OCI-M2 (cell line): ENCODE measurements at regions not wholly inside any gene's neighbourhood (a gene's known extent, or its start where the extent isn't known, plus 50 kb on each side); places are given as distances from the start of the nearest gene placed in this dataset.

ENCODE experiments used
- DNase-seq: peaks from one replicate; lab custom pipeline; 2025; ENCODE audit not compliant: unreplicated experiment; lab: John Stamatoyannopoulos, UW

DNA sequence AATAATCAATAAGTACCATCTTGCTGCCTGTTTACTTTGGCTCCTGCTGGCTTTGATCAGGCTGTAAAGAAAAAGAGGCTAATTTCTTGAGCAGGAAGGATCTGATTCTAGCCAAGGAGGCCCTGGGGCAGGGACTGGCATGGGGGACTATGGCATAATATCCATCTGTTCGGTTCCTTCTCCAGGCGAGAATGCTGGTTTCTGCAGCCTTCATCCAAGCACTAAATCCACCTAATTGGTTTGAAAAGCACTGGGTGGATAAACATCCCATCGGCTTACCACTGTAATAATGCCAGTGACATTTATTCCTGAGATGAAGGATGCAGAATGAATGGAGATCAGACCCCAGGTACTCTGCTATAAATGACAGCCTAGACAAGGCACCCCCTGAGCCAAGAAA is 180.0 kb upstream of the ASIC2 start:
- DNase-seq: no peak

DNA sequence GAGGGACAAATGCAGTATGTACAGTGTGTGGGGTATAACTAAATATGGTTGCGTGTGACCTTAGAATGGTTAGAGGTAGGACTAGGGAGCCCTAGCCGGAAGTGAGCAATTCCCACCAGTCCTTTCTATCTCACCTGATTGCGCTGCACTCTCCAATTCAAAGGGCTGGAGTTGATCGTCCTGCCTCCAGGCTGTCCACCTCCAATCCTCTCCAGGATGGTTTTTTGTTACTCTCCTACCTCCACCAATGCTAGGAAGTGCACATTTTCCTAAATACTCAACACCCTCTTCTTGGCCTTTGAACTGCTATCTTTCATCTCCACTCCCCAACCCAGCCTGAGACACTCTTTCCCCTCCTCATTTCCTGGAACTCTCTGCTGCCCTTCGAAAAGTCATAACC is 181.7 kb upstream of the ASIC2 start:
- DNase-seq: no peak

DNA sequence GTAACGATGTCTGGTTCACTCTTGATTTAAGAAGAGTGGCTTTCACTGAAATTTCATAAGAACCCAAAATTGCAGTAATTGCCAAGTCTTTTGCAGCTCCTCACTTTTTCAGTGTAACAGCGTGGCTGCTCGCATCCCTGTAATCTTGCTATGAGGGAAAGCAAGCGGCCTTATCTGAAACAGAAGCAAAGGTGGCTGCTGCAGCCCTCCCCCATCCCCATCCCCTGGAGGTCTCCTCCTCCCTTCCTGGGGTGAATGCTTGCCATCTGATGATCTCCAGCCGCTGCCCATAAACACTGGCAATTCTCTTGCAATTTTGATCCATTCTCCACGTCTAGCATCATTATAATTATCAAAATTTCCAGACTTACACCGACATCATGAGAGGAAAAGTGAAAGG is 182.5 kb upstream of the ASIC2 start:
- DNase-seq: no peak

DNA sequence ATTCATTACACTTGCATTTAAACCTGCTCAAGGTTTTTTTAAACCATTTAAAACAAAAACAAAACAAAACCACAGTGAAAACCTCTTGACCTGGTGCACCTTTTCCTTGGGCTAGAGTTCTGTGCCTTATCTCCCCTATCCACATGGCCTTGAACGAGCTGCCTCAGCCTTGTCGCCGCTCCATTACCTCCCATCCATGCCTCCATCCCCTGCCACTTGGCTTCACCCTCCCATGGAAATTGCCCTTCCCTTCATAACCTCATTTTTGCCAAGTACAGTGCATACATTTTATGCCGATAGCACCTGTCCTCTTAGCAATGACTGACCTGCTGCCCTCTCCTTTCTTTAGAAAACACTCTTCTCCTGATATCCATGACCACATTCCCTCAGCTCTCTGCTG is 188.6 kb upstream of the ASIC2 start:
- DNase-seq: no peak

DNA sequence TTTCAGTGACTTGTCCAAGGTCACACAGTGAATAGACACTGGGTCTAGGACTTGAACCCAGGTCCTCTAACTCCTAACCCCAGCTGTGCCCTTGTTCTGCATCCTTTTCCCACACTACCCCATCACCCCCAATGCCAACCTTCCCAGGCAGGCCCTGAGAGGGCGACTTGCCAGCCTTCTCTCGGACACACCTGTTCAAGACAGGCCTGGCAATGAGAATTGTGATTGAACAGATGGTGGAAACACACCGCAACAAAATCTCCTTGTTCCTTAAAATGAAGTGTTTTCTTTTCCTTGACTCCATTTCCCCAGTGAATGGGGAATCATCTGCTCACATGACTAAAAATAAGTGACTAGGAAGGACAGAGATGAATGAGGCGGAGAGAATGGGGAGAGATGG is 189.5 kb upstream of the ASIC2 start:
- no peak for DNase-seq

DNA sequence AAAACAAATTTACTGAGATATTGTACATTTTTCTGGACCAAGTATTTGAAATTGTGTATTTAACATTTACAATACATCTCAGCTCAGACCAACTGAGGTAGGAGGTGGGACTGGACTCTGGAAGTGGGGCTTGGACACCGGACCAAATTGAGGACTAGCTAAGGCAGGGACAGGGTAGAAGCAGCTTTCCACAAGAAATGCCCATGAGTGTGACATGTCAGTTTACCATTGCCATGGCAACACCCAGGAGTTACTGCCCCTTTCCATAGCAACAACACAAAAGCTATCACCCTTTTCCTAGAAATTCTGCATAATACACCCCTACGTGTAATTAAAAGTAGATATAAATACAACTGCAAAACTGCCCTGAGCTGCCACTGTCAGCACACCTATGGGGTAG is 191.5 kb upstream of the ASIC2 start:
- DNase-seq: no peak

DNA sequence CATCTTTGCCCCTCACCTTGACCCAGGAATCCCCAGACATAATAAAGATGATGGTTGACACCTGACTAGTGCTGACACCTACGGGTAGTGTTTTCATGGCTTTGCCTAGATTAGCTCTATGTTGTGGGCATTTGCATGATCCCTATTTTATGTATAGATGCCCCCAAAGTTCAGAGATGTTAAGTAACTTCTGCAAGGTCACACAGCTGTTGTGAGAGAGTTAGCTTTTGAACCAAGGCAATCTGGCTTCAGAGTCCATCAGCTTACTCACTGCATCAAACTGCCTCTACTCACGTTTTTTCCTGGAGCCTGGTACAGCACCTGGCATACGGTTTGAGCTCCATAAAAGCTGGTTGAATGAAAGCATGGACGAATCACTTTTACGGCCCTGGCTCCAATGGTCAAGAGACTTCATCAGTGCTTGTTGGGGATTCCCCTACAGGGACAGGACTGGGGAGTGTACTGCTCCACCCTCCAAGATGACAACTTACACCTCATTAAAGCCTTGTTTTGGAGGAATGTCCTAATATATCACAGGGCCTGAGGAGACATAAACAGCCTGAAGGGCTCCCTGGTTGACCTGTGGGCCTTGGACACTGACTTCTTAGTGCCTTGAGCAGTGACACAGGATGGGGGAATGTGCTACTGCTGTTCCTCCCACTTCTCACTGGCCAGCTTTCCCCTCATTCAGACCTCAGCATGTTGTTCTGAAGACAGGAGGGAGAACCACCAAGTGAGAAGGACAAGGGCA is 193.2 kb upstream of the ASIC2 start:
- no peak for DNase-seq

DNA sequence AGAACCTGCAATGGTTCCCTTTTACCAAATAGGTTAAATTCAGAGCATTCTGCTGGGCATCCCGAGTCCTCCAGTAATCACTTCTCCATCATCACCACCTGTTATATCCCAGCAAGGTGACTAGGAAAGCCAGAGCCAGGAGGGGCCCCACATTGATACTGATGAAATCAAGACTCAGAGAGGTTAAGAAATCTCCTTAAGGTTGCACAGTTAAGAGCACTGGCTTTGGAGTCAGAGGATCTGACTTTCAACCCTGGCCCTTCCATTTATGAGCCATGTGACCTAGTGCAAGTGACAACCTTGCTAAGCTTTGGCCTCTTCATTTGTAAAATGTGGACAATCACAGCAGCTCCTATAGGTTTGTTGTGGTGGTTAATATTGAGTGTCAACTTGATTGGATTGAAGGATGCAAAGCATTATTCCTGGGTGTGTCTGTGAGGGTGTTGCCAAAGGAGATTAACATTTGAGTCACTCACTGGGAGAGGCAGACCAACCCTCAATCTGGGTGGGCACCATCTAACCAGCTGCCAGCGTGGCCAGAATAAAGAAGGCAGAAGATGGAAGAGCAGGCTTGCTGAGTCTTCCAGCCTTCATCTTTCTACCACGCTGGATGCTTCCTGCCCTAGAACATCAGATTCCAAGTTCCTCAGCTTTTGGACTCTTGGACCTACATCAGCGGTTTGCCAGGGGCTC is 194.2 kb upstream of the ASIC2 start:
- DNase-seq: no peak

DNA sequence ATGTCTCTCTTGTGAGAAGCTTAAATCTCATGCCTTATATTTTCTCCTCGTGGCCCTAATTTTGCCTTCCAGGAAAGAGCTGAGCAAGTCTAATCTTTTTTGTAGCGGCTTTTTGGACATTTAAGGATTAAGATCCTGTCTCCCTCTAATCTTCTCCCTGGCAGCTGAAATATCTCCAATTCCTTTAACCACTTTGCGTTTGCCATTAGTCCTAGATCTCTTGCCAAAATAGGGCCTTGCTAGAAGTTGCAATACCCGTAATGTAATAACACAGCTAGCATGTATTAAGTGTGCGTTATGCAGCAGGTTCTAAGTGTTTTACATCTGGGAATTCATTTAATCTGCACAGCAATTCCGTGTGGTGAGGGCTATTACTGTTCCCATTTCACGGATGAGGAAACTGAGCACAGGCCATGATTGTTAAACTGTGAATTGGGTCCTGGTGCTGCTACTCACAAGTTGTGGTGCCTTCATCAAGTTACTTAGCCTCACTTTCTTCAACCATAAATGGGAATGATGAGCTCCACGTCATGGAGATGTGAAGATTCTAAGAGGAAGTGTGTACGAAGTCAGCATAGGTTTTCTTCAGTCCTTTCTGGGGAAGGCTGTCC is 198.9 kb upstream of the ASIC2 start:
- no peak for DNase-seq

DNA sequence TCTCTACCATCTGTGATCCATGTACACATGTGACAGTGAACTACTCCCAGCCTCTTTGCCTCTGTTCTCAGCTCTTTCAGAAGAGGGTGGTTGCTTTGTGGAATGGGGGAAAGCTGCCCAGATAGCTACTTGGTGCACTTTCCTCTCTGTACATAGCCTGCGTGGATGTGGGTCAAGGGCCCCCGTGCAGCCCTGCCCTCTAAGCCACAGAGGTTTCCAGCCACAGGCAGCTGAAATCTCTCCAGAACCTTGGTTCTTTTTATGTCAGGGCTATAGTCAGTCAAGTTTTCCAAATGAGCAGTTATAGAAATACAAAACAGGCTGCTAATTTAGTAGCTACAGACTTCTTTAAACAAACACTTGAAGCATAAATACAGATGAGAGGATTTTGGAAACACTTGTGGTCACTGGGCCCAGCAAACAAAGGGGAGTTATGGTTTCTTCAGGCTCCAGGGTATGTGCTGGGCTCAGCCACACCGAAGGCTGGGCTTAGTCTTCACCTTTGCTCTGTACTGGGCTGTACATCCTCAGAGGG is 199.7 kb upstream of the ASIC2 start:
- DNase-seq: no peak

DNA sequence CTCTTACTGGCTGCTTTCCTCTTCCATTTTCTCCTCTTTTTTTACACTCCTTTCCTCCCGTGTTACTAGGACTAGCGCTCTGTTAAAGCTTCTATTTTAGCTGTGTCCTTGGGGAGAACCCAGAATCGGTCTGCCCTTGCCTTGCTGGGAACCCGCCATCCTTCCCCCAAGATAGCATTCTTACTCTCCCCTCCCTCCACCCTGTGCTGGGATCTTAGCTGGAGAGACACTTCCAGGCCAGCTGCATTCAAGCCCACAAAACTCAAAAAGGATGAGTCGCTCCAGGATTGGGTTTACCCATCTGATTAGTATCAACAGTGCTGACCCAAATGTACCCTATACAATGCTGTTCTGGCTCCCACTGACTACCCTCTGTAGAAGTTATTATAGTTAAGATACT is 200.5 kb upstream of the ASIC2 start:
- no peak for DNase-seq

DNA sequence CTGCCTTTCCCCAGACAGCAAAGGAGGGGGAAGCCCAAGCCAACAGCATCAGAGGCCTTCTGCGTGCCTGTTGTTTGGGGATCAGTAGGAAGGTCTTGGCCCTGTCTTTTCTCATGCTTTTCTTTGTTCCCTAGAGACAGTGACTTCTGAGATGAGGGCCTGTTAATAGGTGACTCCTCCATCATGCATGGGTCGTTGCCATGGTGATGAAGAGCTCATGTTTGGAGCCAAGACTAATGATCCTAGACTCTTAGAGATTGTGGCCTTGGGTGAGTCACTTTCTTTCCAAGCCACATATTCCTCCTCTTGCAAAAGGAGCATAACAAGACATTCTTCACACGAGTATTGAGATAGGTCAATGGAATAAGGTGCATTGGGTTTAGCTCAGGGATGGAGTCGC is 201.1 kb upstream of the ASIC2 start:
- no peak for DNase-seq

DNA sequence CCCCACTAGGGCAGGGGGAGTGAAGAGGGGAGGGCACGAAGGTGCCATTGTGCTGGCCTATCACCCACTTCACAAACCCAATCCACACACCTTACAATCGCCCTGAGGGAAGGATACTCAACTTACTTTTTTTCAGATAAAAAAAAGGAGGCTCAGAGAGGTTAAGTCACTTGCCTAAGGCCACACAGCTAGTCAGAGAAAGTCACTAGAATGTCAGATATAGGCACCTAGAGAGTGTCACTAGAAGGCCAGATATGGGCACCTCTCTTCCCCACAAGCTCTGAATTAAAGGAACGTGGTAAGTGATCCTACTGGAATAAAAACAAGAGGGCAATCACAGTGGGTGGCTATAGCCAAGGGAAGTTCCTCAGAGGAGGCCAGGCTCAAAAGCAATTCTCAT is 204.5 kb upstream of the ASIC2 start:
- DNase-seq: no peak

DNA sequence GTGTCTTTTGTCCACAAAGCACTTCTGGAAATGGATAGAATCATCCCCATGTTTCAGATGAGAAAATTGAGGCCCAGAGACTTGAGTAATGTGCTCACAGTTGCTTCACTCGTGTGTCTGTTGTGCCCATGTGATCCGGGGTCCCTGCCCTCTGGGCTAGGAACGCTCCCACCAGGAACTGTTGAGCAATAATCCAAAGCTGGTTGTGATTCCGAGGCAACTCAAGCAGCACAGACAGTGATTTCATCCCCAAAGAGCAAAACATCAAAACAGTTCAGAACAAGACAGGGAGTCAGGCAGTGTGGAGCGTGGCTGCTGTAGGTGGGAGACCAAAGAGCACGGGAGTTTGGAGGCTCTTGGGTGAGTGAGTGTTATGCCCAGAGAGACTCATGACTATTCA is 205.0 kb upstream of the ASIC2 start:
- no peak for DNase-seq

DNA sequence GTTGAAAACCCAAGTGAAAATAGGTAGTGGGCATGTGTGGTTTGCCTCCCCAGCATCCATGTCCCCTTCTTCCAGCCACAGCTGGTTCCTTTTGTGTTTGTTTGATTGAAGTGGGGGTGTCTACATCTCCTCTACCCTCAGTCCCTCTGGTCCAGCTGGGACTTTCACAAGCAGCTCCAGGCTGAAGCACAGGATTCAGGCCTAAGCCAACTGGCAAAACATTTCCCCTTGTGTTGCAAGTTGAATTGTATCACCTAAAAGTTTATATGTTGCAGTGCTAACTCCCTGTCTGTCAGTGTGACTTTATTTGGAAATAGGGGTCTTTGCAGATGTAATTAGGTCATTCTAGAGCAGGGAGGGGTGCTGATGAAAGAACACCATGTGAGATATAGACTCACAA is 205.9 kb upstream of the ASIC2 start:
- DNase-seq: no peak

DNA sequence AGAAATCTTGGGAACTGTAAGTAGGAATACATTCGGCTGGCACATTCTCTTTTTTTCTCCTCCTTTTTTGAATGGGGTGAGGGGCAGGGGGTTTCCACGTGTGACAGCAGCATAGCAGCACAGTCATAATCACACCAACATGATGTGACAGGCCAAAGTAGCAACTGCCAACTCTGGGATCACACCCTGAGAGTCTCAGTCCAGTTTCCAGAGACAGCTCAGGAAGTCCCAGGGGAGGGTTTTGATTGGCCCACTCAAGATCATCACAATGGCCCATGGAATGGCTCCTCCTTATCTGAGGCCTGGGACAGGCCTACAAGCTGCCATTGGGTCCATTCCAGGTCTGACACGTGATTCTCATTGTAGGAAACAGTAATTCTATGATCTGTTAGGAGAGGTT is 207.1 kb upstream of the ASIC2 start:
- no peak for DNase-seq

DNA sequence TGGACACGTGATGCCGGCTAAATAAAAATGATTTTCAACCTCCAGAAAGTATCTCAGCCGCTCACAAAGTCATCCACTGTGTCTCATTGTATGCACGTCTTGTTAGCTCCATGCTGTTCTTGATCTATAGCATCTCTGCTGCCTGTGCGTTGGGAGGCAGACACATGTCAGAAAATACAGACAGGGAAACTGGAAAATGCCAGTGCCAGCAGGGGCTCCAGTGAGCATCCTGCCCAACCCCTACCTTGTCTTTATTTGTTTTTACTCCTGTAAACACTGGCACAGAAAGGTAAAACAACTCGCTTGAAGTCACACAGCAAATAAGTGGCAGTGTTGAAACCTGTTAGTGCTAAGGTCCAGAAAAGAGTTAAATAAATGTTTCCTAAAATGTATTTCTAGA is 208.1 kb upstream of the ASIC2 start:
- no peak for DNase-seq

DNA sequence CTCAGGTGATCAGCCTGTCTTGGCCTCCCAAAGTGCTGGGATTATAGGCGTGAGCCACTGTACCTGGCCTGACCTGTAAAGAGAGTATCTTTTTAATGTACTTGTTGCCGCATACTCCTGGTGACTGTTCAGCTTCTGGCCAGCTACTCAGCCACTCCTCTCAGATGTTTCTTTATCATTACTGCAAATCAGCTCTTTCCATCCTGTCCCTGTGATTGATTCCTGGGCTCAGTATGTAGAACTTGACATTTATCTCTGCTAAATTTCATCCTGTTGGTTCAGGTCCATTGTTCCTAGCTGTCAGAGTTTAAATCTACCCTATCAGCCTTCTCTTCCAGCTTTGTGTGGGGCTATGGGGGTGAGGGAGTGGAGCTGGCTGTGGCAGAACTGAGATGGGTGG is 211.5 kb upstream of the ASIC2 start:
- DNase-seq: no peak

DNA sequence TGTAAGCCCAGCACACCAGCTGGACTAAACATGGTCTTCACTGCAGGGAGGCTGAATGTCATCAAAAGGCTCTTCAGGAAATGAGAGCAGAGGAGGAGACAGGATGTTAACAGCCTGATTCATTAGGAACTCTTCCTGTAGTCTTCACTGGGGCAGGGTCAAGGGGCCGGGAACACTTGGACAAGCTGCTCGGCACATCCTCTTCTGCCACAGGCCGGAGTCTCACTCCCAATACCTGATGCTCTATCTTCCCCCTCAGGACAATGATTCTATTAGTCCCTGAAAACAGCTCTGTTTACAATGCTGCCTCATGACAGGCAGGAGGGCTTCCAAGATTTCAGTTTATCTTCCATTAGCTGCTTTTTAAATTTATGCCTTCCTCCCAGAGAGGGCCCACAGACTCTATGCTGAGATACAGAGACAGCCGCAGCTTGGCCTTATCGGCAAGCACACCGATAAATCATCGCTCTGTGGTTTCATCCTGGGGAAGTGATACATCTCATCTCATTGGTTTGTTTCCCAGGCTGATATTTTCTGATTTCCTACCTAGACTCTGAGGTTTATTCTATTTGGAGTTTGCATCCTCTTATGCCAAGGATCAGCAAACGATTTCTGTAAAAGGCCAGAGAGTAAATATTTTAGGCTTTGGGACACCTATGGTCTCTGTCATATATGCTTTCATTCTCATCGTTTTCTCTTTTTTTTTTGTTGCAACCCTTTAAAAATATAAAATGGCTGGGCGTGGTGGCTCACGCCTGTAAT is 214.0 kb upstream of the ASIC2 start:
- no peak for DNase-seq

DNA sequence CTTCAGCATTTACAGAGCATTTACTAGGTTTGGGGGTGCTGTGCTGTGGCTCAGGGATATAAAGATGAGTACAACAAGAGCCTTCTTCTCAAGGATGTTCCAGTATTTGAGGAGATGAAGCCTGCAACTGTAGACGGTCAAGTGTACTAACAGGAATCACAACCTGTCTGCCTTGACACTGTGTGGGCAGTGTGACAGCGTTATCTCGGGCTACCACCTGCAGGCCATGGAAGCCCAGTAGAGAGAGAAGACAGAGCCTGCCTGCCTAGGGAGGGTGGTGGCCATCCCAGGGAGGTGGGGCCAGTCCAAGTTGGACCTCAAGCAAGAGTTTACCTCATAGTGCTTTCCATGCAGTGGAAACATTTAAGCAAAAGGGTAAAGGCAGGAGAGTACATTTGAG is 215.1 kb upstream of the ASIC2 start:
- no peak for DNase-seq

DNA sequence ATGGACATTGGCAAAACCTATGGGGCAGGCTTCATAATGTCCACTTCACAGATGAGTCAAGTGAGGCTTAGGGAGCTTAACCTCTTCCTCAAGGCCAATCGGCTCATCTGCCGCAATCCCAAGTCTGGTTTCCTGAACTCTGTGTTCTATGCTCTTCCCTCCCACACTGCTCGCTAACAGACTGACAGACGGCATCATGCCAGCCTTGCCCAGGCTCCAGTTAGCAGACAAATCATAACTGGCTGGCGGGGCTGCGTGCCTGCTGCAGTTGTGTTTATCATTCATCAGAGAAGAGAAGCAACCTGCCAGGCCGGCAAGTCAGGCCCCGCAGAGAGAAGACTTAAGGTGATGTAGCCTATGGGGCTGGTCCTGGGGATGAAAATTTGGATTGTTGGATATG is 216.2 kb upstream of the ASIC2 start:
- DNase-seq: no peak

DNA sequence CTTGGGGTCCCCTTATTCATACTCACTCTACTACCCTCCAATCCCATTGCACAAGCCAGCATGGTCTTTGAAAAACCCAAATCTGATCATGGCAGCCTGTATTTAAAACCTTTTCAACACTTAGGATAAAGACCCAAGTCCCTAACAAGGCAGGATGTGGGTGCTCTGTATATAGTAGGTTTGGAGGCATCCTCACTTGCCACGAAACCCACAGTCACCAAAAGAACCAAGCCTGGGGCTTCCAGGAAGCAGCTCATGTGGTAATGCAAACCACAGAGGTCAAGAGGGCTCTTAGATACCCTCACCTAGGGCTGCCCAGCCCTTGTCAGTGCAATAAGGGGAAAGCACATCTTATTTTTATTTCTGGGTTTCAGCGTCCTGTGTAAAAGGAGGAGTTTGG is 218.6 kb upstream of the ASIC2 start:
- DNase-seq: no peak
